DOHH2 (cell line): ENCODE measurements at regions not wholly inside any gene's neighbourhood (a gene's known extent, or its start where the extent isn't known, plus 50 kb on each side); places are given as distances from the start of the nearest gene placed in this dataset.

Source experiments
- H3F3A ChIP-seq: fragments of 200-600 bp; sonication (generic), shearing (Covaris generic); 2 replicates; pipeline ENCODE4 v1.6.0; 2016; ENCODE audit warnings: antibody characterized with exemption, mild to moderate bottlenecking; ENCODE audit not compliant: control insufficient read depth, insufficient read depth
- H3K27ac ChIP-seq: fragments of 200-600 bp; sonication (generic); 2 replicates; pipeline ENCODE4 v1.5.1; 2014; ENCODE audit warnings: low read depth, mild to moderate bottlenecking, low read length, moderate library complexity
- H3K27me3 ChIP-seq: fragments of 200-600 bp; sonication (generic); 2 replicates; pipeline ENCODE4 v1.6.1; 2014; ENCODE audit warnings: mild to moderate bottlenecking, low read length, mixed read lengths; ENCODE audit not compliant: control insufficient read depth
- H3K36me3 ChIP-seq: fragments of 200-600 bp; sonication (generic); 2 replicates; pipeline ENCODE4 v1.6.1; 2014; ENCODE audit warnings: mild to moderate bottlenecking, low read length, moderate library complexity, mixed read lengths; ENCODE audit not compliant: control insufficient read depth
- H3K4me1 ChIP-seq: fragments of 200-600 bp; sonication (generic); 2 replicates; pipeline ENCODE4 v1.6.1; 2014; ENCODE audit warnings: mild to moderate bottlenecking, low read length, mixed read lengths; ENCODE audit not compliant: control insufficient read depth
- H3K4me2 ChIP-seq: fragments of 200-600 bp; sonication (generic); 2 replicates; pipeline ENCODE4 v1.6.0; 2014; ENCODE audit warnings: mild to moderate bottlenecking, low read length, moderate library complexity
- H3K4me3 ChIP-seq: fragments of 200-600 bp; sonication (generic); 2 replicates; pipeline ENCODE4 v1.5.1; 2014; ENCODE audit warnings: mild to moderate bottlenecking, low read length, mixed read lengths
- H3K79me2 ChIP-seq: fragments of 200-600 bp; sonication (generic); 2 replicates; pipeline ENCODE4 v1.6.1; 2014; ENCODE audit warnings: mild to moderate bottlenecking, low read length, mixed read lengths; ENCODE audit not compliant: control insufficient read depth
- H3K9me2 ChIP-seq: fragments of 200-600 bp; sonication (generic); replicated peaks from 2 replicates; pipeline ENCODE4 v1.6.1; 2014; ENCODE audit warnings: mild to moderate bottlenecking, low read length, mixed read lengths; ENCODE audit not compliant: control insufficient read depth
- H3K9me3 ChIP-seq: fragments of 200-600 bp; sonication (generic); 2 replicates; pipeline ENCODE4 v1.6.1; 2014; ENCODE audit warnings: antibody characterized with exemption, low read length, mixed read lengths; ENCODE audit not compliant: control insufficient read depth, insufficient read depth
- H4K20me1 ChIP-seq: fragments of 200-600 bp; sonication (generic); 2 replicates; pipeline ENCODE4 v1.6.0; 2014; ENCODE audit warnings: low read depth, mild to moderate bottlenecking, antibody characterized with exemption, low read length, moderate library complexity; ENCODE audit not compliant: control insufficient read depth, insufficient read depth
- EZH2phosphoT487 ChIP-seq: fragments of 200-600 bp; sonication (generic); IDR thresholded peaks from 2 replicates; pipeline ENCODE4 v1.6.1; 2017; ENCODE audit warnings: borderline replicate concordance, mild to moderate bottlenecking, antibody characterized with exemption, low read length, moderate library complexity, mixed read lengths
- TF ChIP-seq, protein P1 (sequence below): fragments of 200-600 bp; sonication (generic); IDR thresholded peaks from one replicate; pipeline ENCODE4 v1.5.1; 2014; ENCODE audit warnings: antibody characterized with exemption, mild to moderate bottlenecking, low read depth, low read length; ENCODE audit not compliant: poor library complexity, severe bottlenecking

DNA sequence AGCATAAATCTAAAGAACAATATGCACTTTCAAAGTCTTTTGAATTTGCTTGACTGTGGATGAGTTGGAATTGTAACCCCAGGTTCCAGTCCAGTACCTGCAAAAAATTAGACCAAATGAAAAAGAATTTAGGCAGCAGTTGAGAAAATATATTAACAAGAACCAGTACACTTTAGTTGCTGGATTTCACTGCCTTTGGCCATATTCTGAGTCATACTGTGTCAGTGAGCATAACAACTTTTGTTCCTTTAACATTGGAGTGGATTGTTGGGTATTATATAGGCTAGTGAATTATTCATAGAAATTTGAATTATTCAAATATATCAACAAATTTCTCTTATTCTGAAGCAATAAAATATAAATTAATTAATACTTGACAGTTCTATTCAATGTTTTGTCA, 101.5 kb upstream of the SMAD1 start:
- no peak overlapping the region for H3K27ac ChIP-seq
- no peak overlapping the region for H3K4me2 ChIP-seq
- H3F3A ChIP-seq, result no peaks in the 10 kb centered on the region
- no peaks in the 10 kb centered on the region for H3K36me3 ChIP-seq
- H4K20me1 ChIP-seq, result no peaks in the 10 kb centered on the region
- no peaks in the 10 kb centered on the region for H3K79me2 ChIP-seq
- H3K4me3 ChIP-seq, result no peak overlapping the region
- no peaks in the 10 kb centered on the region for H3K9me2 ChIP-seq
- H3K27me3 ChIP-seq, result no peaks in the 10 kb centered on the region
- no peaks in the 10 kb centered on the region for H3K9me3 ChIP-seq
- no peaks in the 10 kb centered on the region for H3K4me1 ChIP-seq
- TF ChIP-seq EZH2phosphoT487, result no peak
- TF ChIP-seq, protein P1, sequence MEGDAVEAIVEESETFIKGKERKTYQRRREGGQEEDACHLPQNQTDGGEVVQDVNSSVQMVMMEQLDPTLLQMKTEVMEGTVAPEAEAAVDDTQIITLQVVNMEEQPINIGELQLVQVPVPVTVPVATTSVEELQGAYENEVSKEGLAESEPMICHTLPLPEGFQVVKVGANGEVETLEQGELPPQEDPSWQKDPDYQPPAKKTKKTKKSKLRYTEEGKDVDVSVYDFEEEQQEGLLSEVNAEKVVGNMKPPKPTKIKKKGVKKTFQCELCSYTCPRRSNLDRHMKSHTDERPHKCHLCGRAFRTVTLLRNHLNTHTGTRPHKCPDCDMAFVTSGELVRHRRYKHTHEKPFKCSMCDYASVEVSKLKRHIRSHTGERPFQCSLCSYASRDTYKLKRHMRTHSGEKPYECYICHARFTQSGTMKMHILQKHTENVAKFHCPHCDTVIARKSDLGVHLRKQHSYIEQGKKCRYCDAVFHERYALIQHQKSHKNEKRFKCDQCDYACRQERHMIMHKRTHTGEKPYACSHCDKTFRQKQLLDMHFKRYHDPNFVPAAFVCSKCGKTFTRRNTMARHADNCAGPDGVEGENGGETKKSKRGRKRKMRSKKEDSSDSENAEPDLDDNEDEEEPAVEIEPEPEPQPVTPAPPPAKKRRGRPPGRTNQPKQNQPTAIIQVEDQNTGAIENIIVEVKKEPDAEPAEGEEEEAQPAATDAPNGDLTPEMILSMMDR, result no peak

GRCh38 chr4:145375416-145375815, 106.2 kb upstream of the SMAD1 start:
- Histone ChIP-seq H3K27me3 (no peaks in the 10 kb centered on the region), H3K4me2 (no peak overlapping the region), H3K4me3 (no peak overlapping the region), H3K27ac (no peak overlapping the region), H3K4me1 (no peaks in the 10 kb centered on the region), H3K9me3 (no peaks in the 10 kb centered on the region), H4K20me1 (no peaks in the 10 kb centered on the region), H3K79me2 (no peaks in the 10 kb centered on the region), H3K36me3 (no peaks in the 10 kb centered on the region), H3F3A (no peaks in the 10 kb centered on the region), H3K9me2 (no peaks in the 10 kb centered on the region)
- TF ChIP-seq EZH2phosphoT487, result no peak

- Histone ChIP-seq H4K20me1 (no peaks in the 10 kb centered on the region), H3K9me2 (no peaks in the 10 kb centered on the region), H3K36me3 (no peaks in the 10 kb centered on the region), H3K4me2 (no peak overlapping the region), H3K79me2 (no peaks in the 10 kb centered on the region), H3K4me1 (no peaks in the 10 kb centered on the region), H3K4me3 (no peak overlapping the region), H3K27ac (no peak overlapping the region), H3K27me3 (no peaks in the 10 kb centered on the region), H3K9me3 (no peaks in the 10 kb centered on the region), H3F3A (no peaks in the 10 kb centered on the region)
- TF ChIP-seq EZH2phosphoT487, result no peak
- TF ChIP-seq, protein P1, result no peak
Observed at GRCh38 chr4:145352438-145353145, 129.1 kb upstream of the SMAD1 start.

- H3K9me2 ChIP-seq, result no peaks in the 10 kb centered on the region
- H3K79me2 ChIP-seq, result no peaks in the 10 kb centered on the region
- no peaks in the 10 kb centered on the region for H3K4me1 ChIP-seq
- no peaks in the 10 kb centered on the region for H3K9me3 ChIP-seq
- no peaks in the 10 kb centered on the region for H3F3A ChIP-seq
- no peaks in the 10 kb centered on the region for H3K36me3 ChIP-seq
- H3K4me3 ChIP-seq, result no peak overlapping the region
- H3K4me2 ChIP-seq, result no peak overlapping the region
- TF ChIP-seq EZH2phosphoT487, result no peak
- TF ChIP-seq, protein P1, result no peak
- no peaks in the 10 kb centered on the region for H3K27me3 ChIP-seq
- no peaks in the 10 kb centered on the region for H4K20me1 ChIP-seq
- H3K27ac ChIP-seq, result no peak overlapping the region
Observed at GRCh38 chr4:145351922-145352321, 129.7 kb upstream of the SMAD1 start.
